NCI-H1048 (cell line): ENCODE measurements at regions not wholly inside any gene's neighbourhood (a gene's known extent, or its start where the extent isn't known, plus 50 kb on each side); places are given as distances from the start of the nearest gene placed in this dataset.
A peak's percentile ranks its signal among the peaks of the same experiment; 100 is the strongest.
"Not testable (repeated sequence)": the region's sequence is repeated elsewhere in the genome, so short reads cannot be mapped to it uniquely, and the experiment has no call there.

Source experiments
- DNase-seq: peaks from one replicate; lab custom pipeline; 2025; lab: John Stamatoyannopoulos, UW

- DNase-seq = no peak
Observed at GRCh38 chr1:214983126-214983869, 99.2 kb upstream of the KCNK2 start.

- no peak for DNase-seq
Observed at GRCh38 chr1:214989341-214989740, 93.2 kb upstream of the KCNK2 start.

- DNase-seq = no peak
Observed at GRCh38 chr1:214990619-214991018, 91.9 kb upstream of the KCNK2 start.

- DNase-seq = no peak
Observed at GRCh38 chr1:214991691-214992315, 90.7 kb upstream of the KCNK2 start.

GRCh38 chr1:214993419-214993818 lies 89.1 kb upstream of the KCNK2 start:
- DNase-seq = no peak

- no peak for DNase-seq
Observed at GRCh38 chr1:214997685-214998084, 84.9 kb upstream of the KCNK2 start.

GRCh38 chr1:215001419-215002021 lies 81.0 kb upstream of the KCNK2 start:
- no peak for DNase-seq

- no peak for DNase-seq
Observed at GRCh38 chr1:215002471-215002870, 80.1 kb upstream of the KCNK2 start.

GRCh38 chr1:215003686-215004085 lies 78.9 kb upstream of the KCNK2 start:
- DNase-seq = no peak

GRCh38 chr1:215004121-215004827 lies 78.3 kb upstream of the KCNK2 start:
- no peak for DNase-seq

- DNase-seq = peak; percentile 9
Observed at GRCh38 chr1:215005078-215005477, 77.5 kb upstream of the KCNK2 start.

GRCh38 chr1:215005656-215006345 lies 76.7 kb upstream of the KCNK2 start:
- DNase-seq = no peak

- DNase-seq = no peak
Observed at GRCh38 chr1:215007880-215008279, 74.7 kb upstream of the KCNK2 start.

GRCh38 chr1:215018555-215018954 lies 64.0 kb upstream of the KCNK2 start:
- DNase-seq = no peak

- DNase-seq = no peak
Observed at GRCh38 chr1:215022204-215022603, 60.3 kb upstream of the KCNK2 start.

GRCh38 chr1:215022741-215023141 lies 59.8 kb upstream of the KCNK2 start:
- DNase-seq = no peak

- no peak for DNase-seq
Observed at GRCh38 chr1:215023155-215023832, 59.2 kb upstream of the KCNK2 start.

- DNase-seq = no peak
Observed at GRCh38 chr1:215028954-215029353, 53.6 kb upstream of the KCNK2 start.

- DNase-seq = not testable (repeated sequence)
Observed at GRCh38 chr1:215030581-215030980, 52.0 kb upstream of the KCNK2 start.

GRCh38 chr1:215031392-215031791 lies 51.1 kb upstream of the KCNK2 start:
- DNase-seq = no peak
